Upper lobe of left lung (tissue), 6 donors: ENCODE measurements at regions not wholly inside any gene's neighbourhood (a gene's known extent, or its start where the extent isn't known, plus 50 kb on each side); places are given as distances from the start of the nearest gene placed in this dataset.

Experiments used
- ATAC-seq, 2 donors: fragments of 200-7000 bp; cut with Tn5 transposase; one replicate each; pipeline ENCODE4 v1.9.1; 2022; ENCODE audit warnings: mild to moderate bottlenecking in 2 of 2, moderate library complexity in 2 of 2; ENCODE audit not compliant: low FRiP score in 2 of 2
- DNase-seq, 2 donors: peaks; one replicate each; pipeline ENCODE4 v3.0.0-alpha.2; 2019 to 2020
- H3K27ac ChIP-seq, 4 donors: fragments of 200-600 bp; sonication (generic); one replicate each; pipeline ENCODE4 v1.5.1; 2016 to 2019
- H3K27me3 ChIP-seq, 4 donors: fragments of 200-600 bp; sonication (generic); one replicate each; pipeline ENCODE4 v1.5.1; 2017 to 2019
- H3K36me3 ChIP-seq, 4 donors: fragments of 200-600 bp; sonication (generic); one replicate each; pipeline ENCODE4 v1.5.1; 2016 to 2019
- H3K4me1 ChIP-seq, 4 donors: fragments of 200-600 bp; sonication (generic); one replicate each; pipeline ENCODE4 v1.5.1; 2018 to 2019
- H3K4me3 ChIP-seq, 4 donors: fragments of 200-600 bp; sonication (generic); one replicate each; pipeline ENCODE4 v1.5.1; 2017 to 2019; ENCODE audit warnings: mild to moderate bottlenecking in 2 of 4, moderate library complexity in 1 of 4
- H3K9me3 ChIP-seq, 4 donors: fragments of 200-600 bp; sonication (generic); one replicate each; pipeline ENCODE4 v1.5.1; 2018 to 2019
- EP300 ChIP-seq, 4 donors: sonication (generic); formaldehyde crosslinking; IDR thresholded peaks; one replicate each; pipeline ENCODE4 v1.5.1; 2017; ENCODE audit warnings: antibody characterized with exemption in 4 of 4, control low read depth in 2 of 4
- POLR2A ChIP-seq, 4 donors: fragments of 450-650 bp; IDR thresholded peaks; one replicate each; pipeline ENCODE4 v1.5.1; 2016 to 2017; ENCODE audit warnings: antibody characterized with exemption in 4 of 4, mild to moderate bottlenecking in 2 of 4
- POLR2AphosphoS5 ChIP-seq, 2 donors: sonication (generic); formaldehyde crosslinking; IDR thresholded peaks; one replicate each; pipeline ENCODE4 v1.5.1; 2017; ENCODE audit warnings: antibody characterized with exemption in 2 of 2
- WGBS, 2 donors: methylation state at CpG; one replicate each; pipeline ENCODE4 v1.1.5; 2017 to 2018; 5-methylcytosine and 5-hydroxymethylcytosine counted together
- TF ChIP-seq, protein P1 (sequence below), 6 experiments: fragments of 450-650 bp in 4 of 6; fragments of 200-600 bp in 2 of 6; sonication (generic) in 2 of 6; IDR thresholded peaks; one replicate each; pipeline ENCODE4 v1.5.1; 2016 to 2019; ENCODE audit warnings: antibody characterized with exemption in 6 of 6
- donor health status: DM: no; HTN: no; CAD: no; lungs with moderate emphysema.
- donor health status: DM: no; HTN: yes; CAD: no; lungs with severe emphysema.

DNA sequence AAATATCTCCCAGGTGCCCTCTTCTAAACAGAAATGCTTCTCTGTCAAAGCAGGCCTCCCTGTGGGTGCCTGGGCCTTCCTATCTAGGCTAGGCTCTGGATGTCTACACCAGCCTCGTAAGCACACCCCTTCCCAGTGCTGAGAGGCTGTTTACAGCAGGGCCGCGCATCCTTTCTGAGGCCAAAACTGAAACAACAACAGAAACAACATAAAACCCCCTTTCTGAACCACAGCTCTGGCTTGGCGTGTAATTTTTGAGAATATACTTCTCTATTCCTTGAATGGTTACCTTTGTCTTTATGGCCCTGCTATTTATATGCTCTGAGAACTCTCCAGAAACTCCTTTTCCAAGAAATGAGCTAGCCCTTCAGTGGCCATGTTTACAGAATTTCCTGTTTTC lies 118.4 kb downstream of the BCL2L11 start:
- Histone ChIP-seq H3K4me1 (no peaks in the 10 kb centered on the region), H3K27me3 (no peaks in the 10 kb centered on the region), H3K27ac (no peak overlapping the region), H3K4me3 (no peak overlapping the region), H3K36me3 (no peaks in the 10 kb centered on the region), H3K9me3 (no peaks in the 10 kb centered on the region)
- DNase-seq (no peak), ATAC-seq (no peak)
- WGBS, 2 donors, result 81 to 93% methylated on average over 4 of the region's 4 CpGs
- TF ChIP-seq POLR2AphosphoS5 (IDR thresholded peaks at IDR 0.05), result no peak
- TF ChIP-seq, protein P1, sequence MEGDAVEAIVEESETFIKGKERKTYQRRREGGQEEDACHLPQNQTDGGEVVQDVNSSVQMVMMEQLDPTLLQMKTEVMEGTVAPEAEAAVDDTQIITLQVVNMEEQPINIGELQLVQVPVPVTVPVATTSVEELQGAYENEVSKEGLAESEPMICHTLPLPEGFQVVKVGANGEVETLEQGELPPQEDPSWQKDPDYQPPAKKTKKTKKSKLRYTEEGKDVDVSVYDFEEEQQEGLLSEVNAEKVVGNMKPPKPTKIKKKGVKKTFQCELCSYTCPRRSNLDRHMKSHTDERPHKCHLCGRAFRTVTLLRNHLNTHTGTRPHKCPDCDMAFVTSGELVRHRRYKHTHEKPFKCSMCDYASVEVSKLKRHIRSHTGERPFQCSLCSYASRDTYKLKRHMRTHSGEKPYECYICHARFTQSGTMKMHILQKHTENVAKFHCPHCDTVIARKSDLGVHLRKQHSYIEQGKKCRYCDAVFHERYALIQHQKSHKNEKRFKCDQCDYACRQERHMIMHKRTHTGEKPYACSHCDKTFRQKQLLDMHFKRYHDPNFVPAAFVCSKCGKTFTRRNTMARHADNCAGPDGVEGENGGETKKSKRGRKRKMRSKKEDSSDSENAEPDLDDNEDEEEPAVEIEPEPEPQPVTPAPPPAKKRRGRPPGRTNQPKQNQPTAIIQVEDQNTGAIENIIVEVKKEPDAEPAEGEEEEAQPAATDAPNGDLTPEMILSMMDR (IDR thresholded peaks at IDR 0.05), result no peak
- TF ChIP-seq POLR2A (IDR thresholded peaks at IDR 0.05), result no peak
- no peak for TF ChIP-seq EP300 (IDR thresholded peaks at IDR 0.05)

DNA sequence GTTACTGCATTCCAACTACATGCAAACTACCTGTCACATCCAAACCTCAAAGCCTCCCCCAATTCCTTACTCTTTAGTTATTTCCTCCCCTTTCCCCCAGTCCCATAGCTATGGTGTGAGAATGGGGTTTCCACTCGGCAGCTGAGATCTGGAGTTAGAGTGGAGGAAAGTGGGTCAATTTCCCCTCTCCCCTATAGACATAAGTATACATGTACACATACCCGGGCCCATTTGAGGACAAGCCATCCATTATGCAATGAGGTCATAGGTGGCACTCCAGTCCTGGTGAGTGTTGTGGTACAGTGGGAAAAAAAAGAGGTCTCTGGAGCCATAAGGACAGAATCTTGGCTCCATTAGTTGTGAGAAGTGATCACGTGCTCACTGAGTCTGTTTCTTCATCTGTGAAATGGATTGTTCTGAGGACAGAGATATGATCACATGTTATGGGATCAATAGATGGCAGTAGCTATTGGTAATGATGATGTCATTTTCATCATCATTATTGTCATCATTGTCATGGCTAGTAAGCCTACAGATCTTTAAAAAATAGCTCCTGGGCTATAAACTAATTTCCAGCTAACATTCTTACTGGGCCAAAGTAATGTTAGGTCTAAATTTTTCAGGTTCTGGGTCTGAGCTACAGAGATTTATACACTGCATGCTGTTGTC lies 119.0 kb downstream of the BCL2L11 start:
- no peak overlapping the region for H3K4me3 ChIP-seq
- WGBS, 2 donors, result 87 to 88% methylated on average over 3 of the region's 3 CpGs

DNA sequence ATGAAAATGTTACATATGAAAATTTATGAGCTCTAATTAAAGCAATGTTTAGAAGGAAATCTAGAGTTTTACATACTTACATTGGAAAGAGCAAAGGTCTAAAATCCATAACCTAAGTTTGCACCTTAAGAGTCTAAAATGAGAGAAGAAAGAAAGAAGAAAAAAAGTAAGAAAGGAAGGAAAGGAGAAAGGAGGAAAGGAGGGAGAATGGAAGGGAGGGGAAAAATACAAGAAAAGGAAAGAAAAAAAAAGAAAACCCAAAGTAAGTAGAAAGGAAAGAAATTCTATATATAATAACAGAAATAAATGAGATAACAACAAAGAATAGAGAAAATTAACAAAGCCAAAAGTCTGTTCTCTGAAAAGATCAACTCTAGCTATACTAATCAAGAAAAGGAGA lies 122.6 kb downstream of the BCL2L11 start:
- Histone ChIP-seq H3K27me3 (no peaks in the 10 kb centered on the region), H3K4me3 (no peak overlapping the region), H3K36me3 (no peaks in the 10 kb centered on the region), H3K4me1 (no peaks in the 10 kb centered on the region), H3K9me3 (no peaks in the 10 kb centered on the region), H3K27ac (no peak overlapping the region)
- DNase-seq (no peak), ATAC-seq (no peak)
- TF ChIP-seq POLR2AphosphoS5 (IDR thresholded peaks at IDR 0.05), result no peak
- no peak for TF ChIP-seq POLR2A (IDR thresholded peaks at IDR 0.05)
- TF ChIP-seq, protein P1 (IDR thresholded peaks at IDR 0.05), result no peak
- TF ChIP-seq EP300 (IDR thresholded peaks at IDR 0.05), result no peak

More for the DNA sequence above, 119.0 kb downstream of the BCL2L11 start:
- Histone ChIP-seq H3K36me3 (no peaks in the 10 kb centered on the region), H3K27ac (no peak overlapping the region), H3K9me3 (no peaks in the 10 kb centered on the region), H3K4me1 (no peaks in the 10 kb centered on the region), H3K27me3 (no peaks in the 10 kb centered on the region)
- DNase-seq, result no peak
- no peak for ATAC-seq
- TF ChIP-seq EP300 (IDR thresholded peaks at IDR 0.05), result no peak
- TF ChIP-seq, protein P1 (IDR thresholded peaks at IDR 0.05), result no peak
- TF ChIP-seq POLR2A (IDR thresholded peaks at IDR 0.05), result no peak
- no peak for TF ChIP-seq POLR2AphosphoS5 (IDR thresholded peaks at IDR 0.05)

DNA sequence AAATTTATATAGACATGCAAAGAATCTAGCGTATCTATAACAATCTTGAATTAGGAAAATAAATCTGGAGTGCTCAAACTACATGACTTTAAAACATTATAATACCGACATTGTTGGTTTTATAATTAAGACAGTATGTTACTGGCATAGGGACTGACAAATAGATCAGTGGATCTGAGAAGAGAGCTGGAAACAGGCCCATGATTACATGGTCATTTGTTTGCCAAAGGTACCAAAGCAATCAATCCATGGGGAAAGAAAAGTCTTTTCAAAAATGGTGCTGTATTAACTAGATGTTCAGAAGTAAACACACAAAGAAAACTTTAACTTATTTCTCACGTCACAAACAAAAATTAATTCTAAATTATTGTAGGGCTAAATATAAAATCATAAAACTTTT lies 124.2 kb downstream of the BCL2L11 start:
- TF ChIP-seq POLR2AphosphoS5 (IDR thresholded peaks at IDR 0.05) (no peak), POLR2A (IDR thresholded peaks at IDR 0.05) (no peak), EP300 (IDR thresholded peaks at IDR 0.05) (no peak)
- TF ChIP-seq, protein P1 (IDR thresholded peaks at IDR 0.05), result no peak
- no peaks in the 10 kb centered on the region for H3K4me1 ChIP-seq
- 94 to 97% methylated on average over 3 of the region's 3 CpGs for WGBS, 2 donors
- DNase-seq (no peak), ATAC-seq (no peak)
- H3K9me3 ChIP-seq, result no peaks in the 10 kb centered on the region
- no peak overlapping the region for H3K27ac ChIP-seq
- no peaks in the 10 kb centered on the region for H3K36me3 ChIP-seq
- no peak overlapping the region for H3K4me3 ChIP-seq
- H3K27me3 ChIP-seq, result no peaks in the 10 kb centered on the region

DNA sequence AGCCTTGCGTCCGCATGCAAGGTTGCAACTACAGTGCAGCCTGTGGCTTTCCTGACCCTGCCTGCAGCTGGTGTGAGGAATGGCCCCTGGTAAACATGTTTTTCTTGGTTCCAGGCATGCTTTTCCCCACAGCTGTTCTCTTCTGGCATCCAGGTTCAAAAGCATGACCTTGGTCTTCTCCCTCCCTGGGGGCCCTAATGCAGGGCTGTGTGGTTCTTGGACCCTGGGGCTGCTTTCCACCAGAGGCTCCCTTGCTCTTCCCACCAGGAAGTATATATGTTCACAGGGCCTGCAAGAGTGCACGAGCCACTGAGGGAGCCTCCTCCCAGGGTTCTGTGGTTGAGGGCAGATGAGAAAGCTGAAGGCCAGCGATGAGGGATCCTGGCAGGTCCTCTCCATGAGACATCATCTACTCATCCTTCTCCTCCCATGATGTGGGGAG lies 125.9 kb downstream of the BCL2L11 start:
- Histone ChIP-seq H3K27ac (no peak overlapping the region), H3K27me3 (no peaks in the 10 kb centered on the region), H3K36me3 (no peaks in the 10 kb centered on the region), H3K9me3 (no peaks in the 10 kb centered on the region), H3K4me1 (no peaks in the 10 kb centered on the region), H3K4me3 (no peak overlapping the region)
- peak in 1 of 2 donors; percentile 19 for ATAC-seq
- no peak for DNase-seq
- 68 to 84% methylated on average over 4 of the region's 4 CpGs for WGBS, 2 donors
- TF ChIP-seq POLR2A (IDR thresholded peaks at IDR 0.05), result no peak
- no peak for TF ChIP-seq EP300 (IDR thresholded peaks at IDR 0.05)
- no peak for TF ChIP-seq POLR2AphosphoS5 (IDR thresholded peaks at IDR 0.05)
- TF ChIP-seq, protein P1 (IDR thresholded peaks at IDR 0.05), result no peak
